ENCODE measurements at regions not wholly inside any gene's neighbourhood (a gene's known extent, or its start where the extent isn't known, plus 50 kb on each side); places are given as distances from the start of the nearest gene placed in this dataset.

- no peak for TF ChIP-seq TEAD4 (IDR thresholded peaks at IDR 0.05; ENCODE audit: low read depth, low read length)
- no peak for TF ChIP-seq NANOG (IDR thresholded peaks at IDR 0.05; ENCODE audit: insufficient read depth, low read depth, low read length, poor library complexity, severe bottlenecking)
- no peak for TF ChIP-seq CBX8 (IDR thresholded peaks at IDR 0.05; ENCODE audit: borderline replicate concordance, low read depth, low read length)
- TF ChIP-seq SP1 (IDR thresholded peaks at IDR 0.05; ENCODE audit: low read depth, low read length) = no peak
- TF ChIP-seq EZH2 (IDR thresholded peaks at IDR 0.05; ENCODE audit: low read depth, low read length, severe bottlenecking) = no peak
These were observed 105.2 kb upstream of the AMOT start (continued) for GRCh38 chrX:112945826-112946225.
